GM19025 (cell line): ENCODE measurements at regions not wholly inside any gene's neighbourhood (a gene's known extent, or its start where the extent isn't known, plus 50 kb on each side); places are given as distances from the start of the nearest gene placed in this dataset.
"Not testable (repeated sequence)": the region's sequence is repeated elsewhere in the genome, so short reads cannot be mapped to it uniquely, and the experiment has no call there.

ENCODE experiments used
- ATAC-seq: cut with Tn5 transposase; IDR thresholded peaks from one replicate; pipeline ENCODE4 v1.9.1; 2021; ENCODE audit warnings: mild to moderate bottlenecking, low read depth, moderate library complexity; ENCODE audit not compliant: unreplicated experiment

GRCh38 chrX:63186137-63186536, 165.0 kb downstream of the SPIN4 start:
- ATAC-seq: no peak

- ATAC-seq: not testable (repeated sequence)
These were observed 171.3 kb downstream of the SPIN4 start for GRCh38 chrX:63179852-63180251.

GRCh38 chrX:63176578-63176977, 174.6 kb downstream of the SPIN4 start:
- not testable (repeated sequence) for ATAC-seq

- not testable (repeated sequence) for ATAC-seq
These were observed 177.1 kb downstream of the SPIN4 start for GRCh38 chrX:63173841-63174718.

- ATAC-seq: not testable (repeated sequence)
These were observed 181.7 kb downstream of the SPIN4 start for GRCh38 chrX:63169416-63169815.

GRCh38 chrX:63168949-63169348, 182.2 kb downstream of the SPIN4 start:
- not testable (repeated sequence) for ATAC-seq

- ATAC-seq: not testable (repeated sequence)
These were observed 184.1 kb downstream of the SPIN4 start for GRCh38 chrX:63167002-63167401.

- ATAC-seq: not testable (repeated sequence)
These were observed 190.1 kb downstream of the SPIN4 start for GRCh38 chrX:63160994-63161393.

- not testable (repeated sequence) for ATAC-seq
These were observed 190.8 kb downstream of the SPIN4 start for GRCh38 chrX:63160340-63160739.

GRCh38 chrX:63145526-63145925, 205.6 kb downstream of the SPIN4 start:
- ATAC-seq: not testable (repeated sequence)

- ATAC-seq: not testable (repeated sequence)
These were observed 208.5 kb downstream of the SPIN4 start for GRCh38 chrX:63142588-63142987.

- not testable (repeated sequence) for ATAC-seq
These were observed 215.3 kb downstream of the SPIN4 start for GRCh38 chrX:63135859-63136258.

- ATAC-seq: no peak
These were observed 222.6 kb downstream of the SPIN4 start for GRCh38 chrX:63128509-63128908.

GRCh38 chrX:63115196-63115595, 235.9 kb downstream of the SPIN4 start:
- no peak for ATAC-seq

GRCh38 chrX:63101879-63102620, 249.1 kb downstream of the SPIN4 start:
- ATAC-seq: no peak

GRCh38 chrX:63058204-63058603, 292.9 kb downstream of the SPIN4 start:
- ATAC-seq: no peak

GRCh38 chrX:63050225-63050624, 300.9 kb downstream of the SPIN4 start:
- no peak for ATAC-seq

- no peak for ATAC-seq
These were observed 318.3 kb downstream of the SPIN4 start for GRCh38 chrX:63032811-63033210.

GRCh38 chrX:63013549-63013948, 337.6 kb downstream of the SPIN4 start:
- no peak for ATAC-seq

- ATAC-seq: no peak
These were observed 338.6 kb downstream of the SPIN4 start for GRCh38 chrX:63012574-63012973.

- not testable (repeated sequence) for ATAC-seq
These were observed 350.9 kb downstream of the SPIN4 start for GRCh38 chrX:63000196-63000595.
